GM12872 (cell line): ENCODE measurements at regions not wholly inside any gene's neighbourhood (a gene's known extent, or its start where the extent isn't known, plus 50 kb on each side); places are given as distances from the start of the nearest gene placed in this dataset.

ENCODE experiments used
- CTCF ChIP-seq: IDR thresholded peaks from 3 replicates; pipeline ENCODE4 v1.5.1; 2011; ENCODE audit warnings: low read depth, mild to moderate bottlenecking, low read length, moderate library complexity; ENCODE audit not compliant: insufficient read depth

DNA sequence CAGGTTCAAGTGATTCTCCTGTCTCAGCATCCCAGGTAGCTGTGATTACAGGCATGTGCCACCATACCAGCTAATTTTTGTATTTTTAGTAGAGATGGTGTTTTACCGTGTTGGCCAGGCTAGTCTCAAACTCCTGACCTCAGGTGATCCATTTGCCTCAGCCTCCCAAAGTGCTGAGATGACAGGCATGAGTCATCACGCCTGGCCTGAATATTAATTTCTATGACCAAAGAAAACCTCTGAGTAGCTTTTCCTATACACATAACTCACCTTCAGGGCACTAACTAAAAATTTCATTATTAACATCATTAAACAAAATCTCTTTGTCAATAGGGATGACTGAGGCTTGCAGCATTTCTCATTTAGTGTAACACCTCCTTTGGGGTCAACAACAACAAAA is 259.6 kb upstream of the KRR1 start:
- no peak for TF ChIP-seq CTCF

DNA sequence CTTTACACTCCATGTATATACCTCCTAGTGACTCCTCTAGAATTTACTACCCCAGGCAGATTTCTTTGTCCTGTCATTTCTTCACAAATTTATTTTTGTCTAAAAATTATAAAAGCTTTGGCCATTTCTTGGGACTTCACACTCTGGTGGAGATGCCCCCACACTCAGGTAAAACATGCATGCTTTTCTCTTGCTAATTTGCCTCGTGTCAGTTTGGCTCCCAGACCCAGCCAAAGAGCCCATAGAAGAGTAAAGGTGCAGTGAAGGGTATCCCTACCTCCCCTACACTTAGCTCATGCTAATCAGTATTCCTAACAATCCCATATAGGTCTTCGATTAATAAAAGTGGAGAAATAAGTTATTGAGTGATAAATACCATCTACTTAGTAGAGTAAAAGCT is 256.5 kb upstream of the KRR1 start:
- no peak for TF ChIP-seq CTCF

GRCh38 chr12:75766263-75767160 is 255.1 kb upstream of the KRR1 start:
- no peak for TF ChIP-seq CTCF

- TF ChIP-seq CTCF, result no peak
Observed at GRCh38 chr12:75765170-75766059, 254.0 kb upstream of the KRR1 start.

GRCh38 chr12:75764091-75764841 is 252.9 kb upstream of the KRR1 start:
- TF ChIP-seq CTCF, result no peak

DNA sequence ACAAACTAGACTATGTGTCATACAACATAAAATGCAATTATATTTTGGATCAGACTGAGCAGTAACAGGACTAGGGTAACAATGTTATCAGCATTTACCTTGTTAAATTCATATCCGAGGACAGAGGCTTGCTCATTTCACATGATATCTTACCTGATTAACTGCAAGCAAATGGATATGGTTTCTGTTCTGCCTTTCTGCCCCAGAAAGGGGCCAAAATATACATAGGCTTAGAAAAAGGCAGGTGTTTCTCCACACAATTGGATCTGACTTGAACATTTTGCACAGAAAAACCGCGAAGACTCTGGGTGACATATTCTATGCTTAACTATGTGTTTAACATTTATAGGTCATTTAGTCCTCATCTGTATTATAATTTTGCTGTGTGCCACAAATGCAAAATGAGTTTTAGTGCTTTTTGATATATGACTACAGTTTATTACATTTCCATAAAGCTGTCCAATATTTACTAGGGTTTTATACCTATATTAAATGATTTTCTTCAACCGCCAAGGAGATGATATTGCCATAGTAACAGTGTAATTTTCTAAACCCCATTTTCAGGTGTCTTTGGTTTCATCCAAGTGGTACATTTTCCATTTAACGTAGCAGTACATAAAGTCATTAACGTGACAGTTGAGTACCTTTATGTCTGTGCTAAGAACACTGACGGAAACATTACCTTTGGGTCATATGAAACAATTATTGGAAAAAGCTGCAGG is 249.3 kb upstream of the KRR1 start:
- no peak for TF ChIP-seq CTCF
